ENCODE measurements at regions not wholly inside any gene's neighbourhood (a gene's known extent, or its start where the extent isn't known, plus 50 kb on each side); places are given as distances from the start of the nearest gene placed in this dataset.

DNA sequence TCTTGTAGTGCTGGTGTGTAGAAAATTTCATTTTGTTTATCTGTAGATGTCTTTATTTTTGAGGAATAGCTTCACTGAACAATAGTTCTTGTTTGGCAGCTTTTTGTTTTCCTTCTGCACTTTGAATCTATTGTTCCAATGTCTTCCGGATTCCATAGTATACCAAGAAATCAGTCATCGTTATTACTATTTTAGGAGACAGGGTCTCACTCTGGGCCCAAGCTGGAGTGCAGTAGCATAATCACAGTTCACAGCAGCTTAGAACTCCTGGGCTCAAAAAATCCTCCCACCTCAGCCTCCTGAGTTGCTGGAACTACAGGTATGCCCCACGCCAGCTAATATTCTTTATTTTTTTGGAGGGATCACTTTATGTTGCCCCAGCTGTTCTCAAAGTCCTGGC lies 67.7 kb upstream of the RGS2 start:
- TF ChIP-seq FOXM1 (IDR thresholded peaks at IDR 0.05; ENCODE audit: borderline replicate concordance): no peak
- TF ChIP-seq ZNF384 (IDR thresholded peaks at IDR 0.05): no peak
- TF ChIP-seq FOXA1 (IDR thresholded peaks at IDR 0.05): no peak
- no peak for TF ChIP-seq ELF4 (IDR thresholded peaks at IDR 0.05)
- TF ChIP-seq ARNT (IDR thresholded peaks at IDR 0.05): no peak
- no peak for TF ChIP-seq HDGF (IDR thresholded peaks at IDR 0.05; ENCODE audit: borderline replicate concordance)
- TF ChIP-seq, protein P1, sequence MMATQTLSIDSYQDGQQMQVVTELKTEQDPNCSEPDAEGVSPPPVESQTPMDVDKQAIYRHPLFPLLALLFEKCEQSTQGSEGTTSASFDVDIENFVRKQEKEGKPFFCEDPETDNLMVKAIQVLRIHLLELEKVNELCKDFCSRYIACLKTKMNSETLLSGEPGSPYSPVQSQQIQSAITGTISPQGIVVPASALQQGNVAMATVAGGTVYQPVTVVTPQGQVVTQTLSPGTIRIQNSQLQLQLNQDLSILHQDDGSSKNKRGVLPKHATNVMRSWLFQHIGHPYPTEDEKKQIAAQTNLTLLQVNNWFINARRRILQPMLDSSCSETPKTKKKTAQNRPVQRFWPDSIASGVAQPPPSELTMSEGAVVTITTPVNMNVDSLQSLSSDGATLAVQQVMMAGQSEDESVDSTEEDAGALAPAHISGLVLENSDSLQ (IDR thresholded peaks at IDR 0.05): no peak
